Stimulated activated CD4-positive, alpha-beta T cell treated with anti-CD3 and anti-CD28 coated beads, Interleukin-1b, Interleukin-23, amount 100 ng/mL, for 48 hours (primary cell): ENCODE measurements at regions not wholly inside any gene's neighbourhood (a gene's known extent, or its start where the extent isn't known, plus 50 kb on each side); places are given as distances from the start of the nearest gene placed in this dataset.
A peak's percentile ranks its signal among the peaks of the same experiment; 100 is the strongest.

ENCODE experiments used
- DNase-seq: peaks from one replicate; pipeline ENCODE4 v3.0.0-alpha.2; 2020

DNA sequence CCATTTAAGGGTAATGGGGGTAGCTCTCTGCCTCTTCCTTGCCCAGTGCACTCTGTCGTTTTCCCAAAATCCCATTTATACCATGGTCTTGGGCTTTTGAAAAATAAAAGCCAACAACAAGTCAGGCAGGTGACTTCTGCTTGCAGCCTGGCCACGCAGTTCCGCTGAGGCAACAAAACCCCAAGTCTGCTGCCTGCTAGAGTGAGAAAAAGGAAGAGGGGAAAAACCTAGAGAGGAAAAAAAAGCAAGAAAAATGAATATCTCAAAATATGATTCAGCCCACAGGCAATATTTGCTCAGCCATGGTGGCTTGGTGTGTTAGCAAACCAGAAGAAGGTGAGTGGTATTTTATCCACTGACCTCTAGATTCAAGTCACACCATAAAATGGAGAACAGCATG, 148.2 kb upstream of the FSTL4 start:
- DNase-seq, result no peak

DNA sequence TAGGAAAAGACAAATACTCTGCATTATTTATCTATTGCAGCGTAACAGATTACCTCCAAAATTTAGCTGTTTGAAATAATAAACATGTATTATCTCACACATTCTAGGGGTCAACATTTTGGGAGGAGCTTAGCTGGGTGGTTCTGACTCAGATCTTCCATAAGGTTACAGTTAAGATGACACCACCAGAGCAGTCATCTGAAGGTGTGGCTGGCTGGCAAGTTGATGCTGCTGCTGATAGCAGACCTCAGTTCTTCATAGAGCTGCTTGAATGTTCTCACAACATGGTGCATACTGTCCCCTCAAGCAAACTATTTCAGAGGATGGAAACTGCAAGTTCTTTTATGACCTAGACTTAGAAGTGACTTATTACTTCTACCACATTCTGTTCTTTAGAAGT, 146.3 kb upstream of the FSTL4 start:
- no peak for DNase-seq

DNA sequence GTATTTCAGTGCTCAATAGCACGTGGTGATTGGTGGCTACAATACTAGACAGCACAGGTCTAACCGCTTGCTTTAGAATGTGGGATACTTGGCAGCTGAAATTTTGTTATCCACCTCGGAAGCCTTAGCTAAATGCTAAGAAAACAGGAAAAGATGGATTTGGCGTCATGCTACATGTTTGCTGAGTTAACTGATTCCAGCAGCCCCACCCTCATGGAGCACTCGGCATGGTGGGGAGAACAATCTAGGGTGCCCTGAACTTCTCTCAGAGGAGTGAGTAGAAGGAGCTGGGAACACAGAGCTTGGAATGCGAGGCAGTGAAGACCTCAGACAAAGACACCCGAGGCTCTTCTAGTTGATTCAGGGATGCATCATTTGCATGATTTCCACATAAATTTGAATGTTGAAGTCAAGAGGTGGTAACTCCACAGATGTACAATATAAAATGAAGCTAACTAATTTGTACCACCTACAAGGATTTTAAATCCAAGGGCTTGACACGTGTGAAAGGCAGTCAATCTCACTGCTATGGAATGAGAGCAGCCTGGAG, 145.1 kb upstream of the FSTL4 start:
- no peak for DNase-seq

DNA sequence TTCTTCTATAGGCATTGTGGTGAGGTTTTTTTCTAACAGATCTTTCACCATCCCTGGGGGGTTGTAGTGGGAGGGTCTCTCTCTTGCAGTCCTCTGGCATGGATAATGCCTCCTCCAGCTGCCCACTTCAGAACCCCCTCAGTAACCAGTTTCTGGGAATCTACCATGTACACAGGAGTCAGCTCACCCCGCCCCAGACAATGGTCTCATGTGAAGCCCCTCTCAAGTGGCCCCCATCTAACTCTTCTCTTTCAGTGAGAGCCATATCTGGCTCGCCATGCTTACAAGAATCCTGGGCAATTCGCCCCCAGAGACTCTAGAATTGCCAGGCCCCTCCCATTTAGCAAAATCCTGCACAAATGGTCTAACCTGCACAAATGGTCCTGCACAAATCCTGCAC, 144.4 kb upstream of the FSTL4 start:
- DNase-seq, result no peak

DNA sequence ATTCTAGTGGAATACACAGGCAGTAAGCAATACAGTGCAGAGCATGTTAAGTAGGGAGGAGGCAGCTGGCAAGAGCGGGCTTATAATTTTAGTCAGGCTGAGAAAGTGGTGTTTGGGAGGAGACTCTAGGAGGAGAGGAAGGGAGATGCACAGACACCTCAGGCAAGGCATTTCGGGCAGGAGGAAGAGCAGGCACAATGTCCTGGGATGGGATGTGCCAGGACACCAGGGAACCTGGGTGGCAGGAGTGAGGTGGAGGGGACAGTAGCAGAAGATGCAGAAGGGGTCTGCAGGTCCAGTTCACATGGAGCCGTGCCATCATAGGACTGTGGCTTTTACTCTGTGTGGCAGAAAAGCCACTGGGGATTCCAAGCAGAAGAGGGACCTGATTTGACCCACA, 143.7 kb upstream of the FSTL4 start:
- no peak for DNase-seq

DNA sequence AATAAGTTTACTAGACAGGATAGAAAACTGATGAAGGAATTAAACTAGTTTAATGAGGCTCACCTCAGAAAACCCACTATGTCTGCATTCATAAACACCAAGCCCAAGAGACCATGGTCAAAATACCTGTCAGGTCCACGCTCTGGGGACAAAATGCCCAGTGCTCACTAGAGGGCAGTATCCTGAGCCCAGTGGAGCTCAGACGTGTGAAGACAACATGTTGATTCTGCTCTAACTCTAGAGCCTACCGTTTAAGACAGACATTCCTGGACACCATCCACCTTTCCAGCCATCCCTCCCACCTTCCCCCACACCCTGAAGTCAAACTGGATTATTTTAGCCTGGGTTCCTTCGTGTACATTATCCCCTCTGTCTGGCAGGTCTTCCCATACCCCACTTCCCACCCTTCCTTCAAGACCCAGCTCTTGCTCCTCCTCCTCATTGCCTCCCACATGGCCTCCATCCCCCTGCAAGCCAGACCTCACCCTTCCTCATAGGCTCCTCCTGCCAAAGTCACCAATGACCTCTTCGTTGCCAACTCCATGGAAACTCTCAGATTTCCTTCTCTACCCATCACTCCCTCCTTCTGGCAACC, 142.3 kb upstream of the FSTL4 start:
- DNase-seq, result peak; percentile 13

DNA sequence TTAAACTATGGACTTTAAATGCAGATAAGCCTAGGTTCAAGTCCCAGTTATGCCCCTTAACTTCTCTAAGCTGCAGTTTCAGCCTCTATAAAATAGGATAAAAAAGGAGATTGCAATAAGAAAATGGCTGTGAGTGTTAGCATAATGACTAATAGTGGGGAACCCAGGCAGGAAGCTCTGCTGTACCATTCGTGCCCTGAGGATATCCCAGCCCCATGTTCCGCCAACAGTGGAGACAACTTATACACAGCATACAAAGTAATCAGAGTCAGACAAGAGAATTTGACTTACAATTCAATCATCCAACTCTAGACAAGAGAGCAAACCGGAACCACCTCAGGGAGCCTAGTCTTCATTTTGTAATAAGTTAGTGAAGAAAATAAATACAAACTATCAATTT, 141.5 kb upstream of the FSTL4 start:
- DNase-seq, result no peak

DNA sequence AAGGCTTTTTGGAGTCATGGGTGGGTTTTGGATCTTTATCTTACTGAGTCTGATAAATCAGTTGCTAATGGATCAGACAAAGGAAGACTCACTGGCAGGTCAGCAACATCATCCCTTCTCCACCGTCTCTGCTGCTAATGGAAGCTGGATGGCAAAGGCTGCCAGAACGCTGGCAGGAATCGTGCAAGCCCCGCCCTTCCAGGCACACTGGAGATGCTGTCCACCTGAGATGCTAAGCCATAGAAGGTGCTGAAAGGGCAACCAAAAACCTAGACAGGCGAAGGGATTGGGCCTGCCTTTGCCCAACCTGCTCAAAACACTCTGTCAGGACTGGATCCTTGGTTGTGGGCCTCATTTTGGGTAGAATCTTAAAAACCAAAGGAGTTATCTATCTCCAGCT, 139.5 kb upstream of the FSTL4 start:
- no peak for DNase-seq

DNA sequence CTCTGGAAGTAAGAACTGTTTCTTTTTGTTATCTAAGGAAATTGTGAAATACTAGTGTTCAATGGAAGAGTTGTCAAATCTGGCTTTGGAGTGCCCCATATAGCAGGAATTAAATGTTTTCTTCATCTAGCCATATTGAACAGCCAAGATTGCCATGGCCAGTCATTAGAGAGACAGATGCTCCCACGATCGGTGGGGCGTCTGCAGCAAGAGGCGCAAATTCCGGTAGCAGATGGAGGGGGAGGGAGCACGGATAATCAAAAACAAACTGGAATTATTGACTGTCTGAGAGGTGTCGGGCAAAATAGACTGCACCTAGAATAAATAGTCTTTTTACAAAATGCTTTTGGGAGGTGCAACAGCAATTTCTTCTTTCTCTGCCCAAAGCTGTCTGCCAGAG, 139.1 kb upstream of the FSTL4 start:
- DNase-seq, result no peak

DNA sequence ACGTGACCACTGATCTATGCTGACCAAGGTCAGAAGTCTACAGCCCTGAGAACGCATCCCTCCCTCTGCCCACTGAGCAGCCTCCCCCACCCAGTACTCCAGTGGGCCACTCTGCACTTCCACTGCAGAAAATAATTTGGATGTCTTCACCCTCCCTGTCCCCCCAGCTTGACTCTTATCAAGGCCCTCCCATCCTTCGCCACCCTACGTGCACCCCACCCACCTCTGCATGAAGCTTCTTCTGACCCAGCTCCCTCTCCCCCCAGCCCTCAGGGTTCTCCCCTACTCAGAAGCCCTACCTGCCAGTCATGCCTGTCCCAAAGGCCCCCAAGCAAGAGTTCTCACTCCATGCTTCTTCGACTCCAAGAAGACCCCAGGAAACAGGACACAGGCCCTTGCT, 138.5 kb upstream of the FSTL4 start:
- no peak for DNase-seq

DNA sequence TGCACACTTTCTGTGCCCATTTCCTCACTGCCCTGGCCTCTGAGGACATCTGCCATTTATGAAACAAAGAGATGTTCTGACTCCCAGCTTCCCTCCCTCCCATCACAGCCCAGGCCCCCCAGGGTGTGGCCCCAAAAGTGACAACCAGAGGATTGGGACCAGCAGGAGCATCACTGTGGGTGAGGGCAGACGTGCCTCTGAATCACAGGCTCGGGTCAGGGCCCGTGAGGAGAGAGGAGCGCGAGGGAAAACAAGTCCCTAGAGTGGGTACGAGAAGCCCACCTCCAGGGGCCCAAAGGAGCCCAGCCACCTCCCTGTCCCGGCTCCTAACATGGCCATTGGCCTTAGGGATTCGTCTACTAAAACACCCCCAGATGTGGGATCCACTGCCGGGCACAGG, 138.0 kb upstream of the FSTL4 start:
- DNase-seq, result no peak

DNA sequence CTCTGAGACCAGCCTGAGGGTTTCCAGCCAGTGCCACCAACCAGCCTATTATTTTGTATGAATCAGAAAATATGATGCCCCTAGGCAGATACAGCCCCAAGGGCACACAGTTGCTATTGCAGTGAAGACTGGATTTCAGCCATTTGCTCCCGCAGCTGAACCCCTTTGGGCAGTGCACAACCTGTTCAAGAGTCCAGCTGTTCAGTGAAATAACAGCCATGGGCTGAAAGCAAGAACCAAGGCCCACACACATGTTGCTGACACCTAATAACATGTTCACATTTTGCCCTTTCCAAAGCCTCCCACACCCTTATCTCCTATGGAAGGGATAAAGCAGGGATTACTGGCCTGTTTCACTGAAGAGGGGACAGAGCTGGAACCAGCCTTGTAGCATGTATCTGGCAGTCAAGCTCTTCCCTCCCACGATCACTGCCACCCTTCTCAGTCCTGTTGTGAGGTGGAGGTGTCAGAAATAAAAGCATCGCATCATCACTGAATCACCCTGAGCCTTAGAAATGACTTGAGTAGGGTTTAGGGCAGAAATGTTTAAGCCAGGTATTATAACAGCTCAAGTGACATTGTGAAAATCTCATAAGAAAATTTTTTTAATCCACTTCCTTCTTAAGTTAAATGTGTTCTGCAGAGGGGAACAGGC, 137.1 kb upstream of the FSTL4 start:
- peak; percentile 22 for DNase-seq

DNA sequence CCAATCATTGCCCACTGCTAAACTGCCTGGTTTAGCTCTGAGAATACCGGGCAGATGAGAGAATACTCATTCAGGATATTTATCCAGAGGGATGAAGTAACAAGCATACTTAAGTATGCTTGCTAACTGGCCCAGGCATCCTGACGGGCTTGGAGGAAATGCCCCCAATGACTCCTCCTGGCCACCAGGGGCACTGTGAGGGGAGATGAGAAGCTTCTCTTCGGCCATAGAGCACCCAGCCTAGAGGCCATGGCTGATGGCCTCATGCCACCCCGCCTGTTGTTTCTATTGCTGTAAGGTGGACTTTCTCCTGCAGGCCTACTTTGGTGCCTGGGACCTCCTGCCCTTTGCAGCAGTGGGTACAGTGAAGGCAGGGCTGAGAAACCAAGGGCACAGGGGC, 134.5 kb upstream of the FSTL4 start:
- DNase-seq, result peak; percentile 48

DNA sequence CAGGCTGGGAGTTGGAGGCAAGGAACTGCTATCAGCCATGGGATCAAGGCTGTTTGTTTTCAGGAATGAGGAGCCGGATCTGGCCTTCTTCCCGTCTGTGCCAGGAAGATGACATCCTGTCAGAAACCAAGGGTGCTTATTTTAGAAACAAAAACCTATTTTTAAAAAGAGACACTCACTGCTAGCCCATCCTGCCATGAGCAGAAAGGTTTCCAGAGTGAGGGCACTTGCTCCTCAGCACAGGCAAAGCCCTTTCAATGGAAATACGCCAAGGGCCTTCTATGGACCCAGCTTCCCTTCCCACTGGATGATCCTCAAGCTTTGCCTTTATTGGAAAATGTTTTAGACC, 132.6 kb upstream of the FSTL4 start:
- no peak for DNase-seq

DNA sequence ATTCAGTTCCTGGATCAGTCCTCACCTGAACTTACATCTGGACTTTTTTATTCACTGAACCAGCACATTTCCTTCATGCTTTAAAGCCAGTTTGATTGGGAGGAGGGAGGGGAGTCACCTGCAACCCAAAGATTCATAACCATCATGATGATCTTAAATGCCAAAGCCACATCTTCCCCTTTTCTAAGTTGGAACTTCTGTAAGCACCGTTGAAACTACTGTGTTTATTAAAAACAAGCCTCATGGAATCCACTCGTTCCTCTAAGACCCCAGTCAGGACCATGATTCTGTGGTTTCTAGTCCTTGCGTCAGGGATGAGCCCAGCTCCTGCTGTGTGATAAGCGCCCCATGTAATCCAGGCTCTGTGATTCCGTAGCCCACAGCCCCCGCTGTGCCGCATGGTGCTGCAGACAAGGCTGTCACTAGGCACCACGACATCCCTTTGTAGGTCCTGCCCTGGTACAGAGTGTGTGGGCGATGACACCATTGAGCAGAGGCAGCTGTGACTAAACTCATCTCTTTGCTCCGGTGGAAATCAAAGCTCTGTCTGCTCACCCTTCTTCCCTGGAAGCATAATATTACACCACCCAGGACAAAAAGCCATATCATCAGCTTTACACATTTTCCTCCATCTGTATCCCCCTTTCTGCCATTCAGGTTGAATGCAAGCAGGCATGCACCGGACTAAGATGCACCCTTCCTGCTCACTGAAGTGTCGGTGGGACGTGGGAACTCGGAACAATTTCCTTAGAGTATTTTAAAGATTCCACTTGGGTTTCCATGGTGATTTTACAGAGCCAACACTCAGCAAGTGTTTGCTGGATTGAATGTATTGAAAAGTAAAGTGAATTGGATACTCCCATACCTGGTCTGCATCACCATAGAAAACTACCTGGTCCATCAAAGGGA, 132.0 kb upstream of the FSTL4 start:
- DNase-seq, result peak; percentile 5

DNA sequence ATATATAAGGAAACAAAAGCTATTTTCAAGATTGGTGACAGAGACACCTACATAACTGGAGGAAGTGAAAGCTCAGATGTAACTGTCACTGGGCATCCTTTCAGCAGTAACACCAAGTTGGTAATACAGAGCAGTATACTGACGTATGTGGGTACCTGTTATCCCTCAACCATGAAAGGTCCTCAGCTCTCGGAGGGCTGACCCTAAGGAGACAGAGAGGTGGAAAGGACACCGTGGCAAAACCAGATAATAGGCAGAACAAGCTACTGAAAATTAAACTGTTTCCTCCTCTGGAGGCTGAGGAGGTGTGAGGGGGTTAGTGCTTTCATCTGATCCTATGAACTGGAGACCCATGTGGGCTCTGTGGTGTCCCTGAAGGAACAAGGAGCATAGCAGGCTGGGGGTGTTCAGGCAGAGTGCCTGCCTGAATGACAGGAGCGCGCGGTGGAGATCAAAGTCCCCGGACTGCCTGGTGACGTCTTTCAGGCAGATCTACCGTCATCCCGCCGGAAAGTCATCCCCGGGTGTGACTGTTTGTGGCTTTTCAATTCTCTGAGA, 130.2 kb upstream of the FSTL4 start:
- no peak for DNase-seq

DNA sequence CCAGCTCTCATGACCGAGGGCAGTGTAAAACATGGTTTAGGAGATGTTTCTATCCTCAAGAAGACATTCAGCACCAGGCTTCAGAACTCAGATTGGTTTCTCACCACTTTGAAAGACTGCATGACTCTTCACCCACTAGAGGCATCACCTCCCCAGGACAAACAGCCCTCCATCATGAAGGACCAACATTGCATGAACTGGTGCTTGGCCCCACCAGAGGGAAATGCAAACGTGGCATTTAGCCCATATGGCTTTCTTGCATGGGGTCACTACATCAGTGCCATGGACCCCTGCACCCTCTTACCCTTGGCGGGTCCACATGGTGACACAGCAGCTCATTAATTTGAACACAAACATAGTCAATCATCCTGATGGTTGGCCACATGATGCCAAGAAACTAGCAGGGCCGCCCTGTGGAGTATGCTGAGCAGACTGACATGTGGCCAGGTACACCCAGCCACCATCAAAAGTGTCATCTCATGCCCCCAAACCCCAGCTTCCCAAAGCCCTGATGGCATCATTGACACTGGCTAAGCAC, 129.5 kb upstream of the FSTL4 start:
- DNase-seq, result no peak

DNA sequence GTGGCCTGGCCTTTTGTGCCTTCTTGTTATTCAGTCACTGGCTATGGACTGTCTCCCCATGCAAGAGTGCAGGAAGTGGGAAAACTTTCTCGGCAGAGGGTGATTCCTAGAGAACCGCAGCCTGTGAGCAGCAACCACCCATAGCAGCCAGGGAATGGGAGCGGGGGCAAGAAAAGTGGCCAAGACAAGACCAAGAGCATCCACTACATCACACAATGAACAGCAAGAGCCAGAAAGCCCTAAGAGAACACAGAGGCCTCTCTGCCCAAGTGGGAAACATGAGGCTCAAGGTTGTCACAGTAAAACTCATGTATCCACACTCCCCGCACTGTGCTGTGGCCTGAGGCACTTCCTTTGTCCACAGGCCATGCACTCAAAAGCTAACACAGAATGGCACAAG, 129.1 kb upstream of the FSTL4 start:
- no peak for DNase-seq

DNA sequence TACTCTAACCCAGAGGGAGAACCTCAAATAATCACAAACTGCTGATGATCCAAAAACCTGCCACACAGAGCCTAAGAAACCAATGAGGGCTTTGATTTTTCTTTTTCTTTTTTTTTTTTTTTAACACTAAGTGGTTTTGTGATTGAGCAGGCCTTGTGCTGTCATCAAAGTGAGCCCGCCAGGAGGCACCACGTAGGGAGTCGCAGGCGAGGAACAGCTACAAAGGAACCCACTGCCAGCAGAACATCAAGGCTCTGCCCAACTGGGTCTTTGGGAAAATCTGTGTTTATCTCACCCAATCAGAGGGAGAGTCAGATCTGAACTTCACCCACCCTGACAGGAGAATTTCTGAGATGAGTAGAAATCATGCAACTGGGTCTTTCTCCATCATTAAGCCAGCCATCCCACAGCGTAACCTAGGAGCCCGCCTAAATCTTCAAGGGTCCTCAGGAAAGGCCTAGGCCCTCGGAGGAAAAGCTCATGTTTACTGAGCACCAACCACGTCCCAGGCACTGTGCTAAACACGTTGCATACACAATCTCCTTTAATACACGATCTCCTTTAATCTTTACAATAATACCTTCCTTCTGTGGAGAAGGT, 126.9 kb upstream of the FSTL4 start:
- DNase-seq, result no peak

DNA sequence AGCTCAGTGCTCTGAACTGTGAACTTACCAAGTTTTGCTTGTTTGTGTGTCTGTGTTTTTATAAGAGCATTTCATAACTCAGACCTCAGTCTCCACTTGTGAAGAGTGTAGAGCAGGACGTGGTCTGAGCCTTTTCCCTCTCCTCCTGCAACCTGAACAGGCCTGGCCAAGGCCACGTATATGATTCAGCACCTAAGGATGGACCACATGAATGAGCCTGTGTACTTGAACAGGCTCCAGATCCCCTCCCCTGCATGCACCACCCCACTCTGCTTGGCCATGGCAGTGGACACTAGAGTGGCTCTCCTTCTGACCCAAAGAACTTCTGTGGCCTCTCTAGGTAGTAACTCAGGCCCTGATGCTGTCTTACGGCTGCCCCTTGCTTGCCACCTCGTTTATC, 125.9 kb upstream of the FSTL4 start:
- no peak for DNase-seq

DNA sequence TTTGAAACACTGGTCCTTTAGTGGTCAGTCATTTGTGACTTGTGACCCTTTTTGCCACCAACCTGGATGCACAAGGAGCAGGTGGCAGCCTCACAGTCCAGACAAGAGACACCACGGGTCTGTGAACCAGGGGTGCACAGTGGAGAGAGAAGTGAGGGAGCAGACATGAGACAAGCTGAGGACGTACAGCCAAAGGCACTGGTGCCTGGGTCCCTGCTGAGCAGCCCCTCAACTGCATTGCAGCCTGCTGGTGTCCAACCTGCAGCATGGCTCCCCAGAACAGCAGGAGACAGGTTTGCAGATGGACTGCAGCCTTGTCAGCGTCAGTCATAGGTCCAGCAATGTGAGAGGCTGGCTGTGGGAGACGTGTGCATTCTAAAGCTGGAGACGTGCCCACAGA, 124.2 kb upstream of the FSTL4 start:
- no peak for DNase-seq

DNA sequence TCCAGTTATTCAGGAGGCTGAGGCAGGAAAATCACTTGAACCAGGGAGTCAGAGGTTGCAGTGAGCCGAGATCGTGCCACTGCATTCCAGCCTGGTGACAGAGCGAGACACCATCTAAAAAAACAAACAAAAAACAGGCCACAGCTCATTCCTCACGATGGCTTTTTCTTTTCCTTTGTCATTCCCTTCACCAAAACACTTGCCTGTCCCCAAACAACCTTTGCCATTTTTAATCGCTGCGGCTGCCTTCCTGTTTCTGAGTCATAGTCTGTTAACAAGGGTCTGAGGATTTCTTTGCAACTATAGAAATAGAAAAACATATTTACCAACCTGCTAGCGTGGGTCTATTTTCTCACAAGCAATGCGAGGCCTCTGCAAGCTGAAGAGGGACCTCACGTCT, 123.0 kb upstream of the FSTL4 start:
- no peak for DNase-seq

DNA sequence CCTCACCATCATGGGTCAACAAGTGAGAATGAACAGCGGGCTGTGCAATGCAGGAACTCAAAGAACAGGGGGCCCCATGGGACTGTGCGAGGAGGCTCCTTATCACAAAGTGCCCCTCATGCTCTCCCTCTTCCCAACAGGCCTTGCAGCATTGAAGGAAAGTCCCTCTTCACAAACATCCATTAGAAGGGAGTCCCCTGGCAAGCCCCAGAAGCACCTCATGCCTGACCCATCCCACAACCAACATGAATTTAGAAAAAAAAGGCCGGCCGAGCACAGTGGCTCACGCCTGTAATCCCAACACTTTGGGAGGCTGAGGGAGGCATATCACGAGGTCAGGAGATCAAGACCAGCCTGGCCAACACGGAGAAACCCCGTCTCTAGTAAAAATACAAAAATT, 122.6 kb upstream of the FSTL4 start:
- no peak for DNase-seq
